Naive thymus-derived CD8-positive, alpha-beta T cell (primary cell): ENCODE measurements at regions not wholly inside any gene's neighbourhood (a gene's known extent, or its start where the extent isn't known, plus 50 kb on each side); places are given as distances from the start of the nearest gene placed in this dataset.

ENCODE experiments used
- ATAC-seq, 2 donors: fragments of 150-1000 bp; cut with Tn5 transposase in 1 of 2; sonication (Bioruptor Pico), chemical (Tn5 transposase) in 1 of 2; 1 replicate in 1 of 2; 2 replicates in 1 of 2; pipeline ENCODE4 v1.10.0; 2021; ENCODE audit warnings: mild to moderate bottlenecking in 2 of 2, moderate library complexity in 2 of 2
- POLR2A ChIA-PET: fragments of 350-600 bp; sonication (Branson Sonifier 250); formaldehyde crosslinking; loops from one replicate; lab custom pipeline; 2021; ENCODE audit warnings: antibody characterized with exemption; lab: Charles Lee
- DNase-seq, 10 donors: peaks; one replicate each; pipeline versions ENCODE4 v3.0.0 to v3.0.0-alpha.2; 2020 to 2022
- H3K27ac Mint-ChIP-seq, 10 donors: one replicate each; pipeline ENCODE4 v1.8.0; 2020 to 2022; ENCODE audit warnings: mild to moderate bottlenecking in 10 of 10, mixed read lengths in 10 of 10, moderate library complexity in 4 of 10, inconsistent platforms in 1 of 10
- H3K27me3 Mint-ChIP-seq, 5 donors: one replicate each; pipeline ENCODE4 v1.8.0; 2021 to 2022; ENCODE audit warnings: mixed read lengths in 5 of 5
- H3K36me3 Mint-ChIP-seq, 3 donors: one replicate each; pipeline ENCODE4 v1.8.0; 2020 to 2022; ENCODE audit warnings: mixed read lengths in 3 of 3, mild to moderate bottlenecking in 2 of 3, inconsistent platforms in 1 of 3
- H3K4me1 Mint-ChIP-seq, 4 donors: one replicate each; pipeline ENCODE4 v1.8.0; 2021 to 2022; ENCODE audit warnings: mixed read lengths in 4 of 4
- H3K4me3 Mint-ChIP-seq, 10 donors: one replicate each; pipeline ENCODE4 v1.8.0; 2020 to 2022; ENCODE audit warnings: mild to moderate bottlenecking in 10 of 10, mixed read lengths in 10 of 10, moderate library complexity in 6 of 10, inconsistent platforms in 1 of 10
- H3K9me3 Mint-ChIP-seq, 9 donors: one replicate each; pipeline ENCODE4 v1.8.0; 2020 to 2022; ENCODE audit warnings: mixed read lengths in 9 of 9, mild to moderate bottlenecking in 3 of 9, inconsistent platforms in 1 of 9, moderate library complexity in 1 of 9

DNA sequence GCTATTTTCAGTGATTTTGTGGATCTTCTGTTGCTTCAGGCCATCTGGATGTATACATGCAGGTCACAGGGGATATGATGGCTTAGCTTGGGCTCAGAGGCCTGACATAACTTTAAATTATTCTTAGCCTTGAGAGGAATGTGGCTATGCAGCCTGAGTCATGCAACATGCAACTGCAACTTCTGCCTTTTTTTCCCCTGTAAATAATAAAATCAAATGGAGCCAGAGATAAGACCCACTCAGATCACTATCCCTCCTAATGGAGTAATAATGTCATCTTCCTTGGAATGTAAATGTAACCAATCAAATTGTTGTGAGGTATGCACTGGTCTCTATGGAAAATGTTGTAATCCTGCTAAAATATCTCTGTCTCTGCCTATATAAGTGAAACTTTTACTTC lies 54.9 kb downstream of the MAGEB17 start:
- H3K4me3 Mint-ChIP-seq = no peak overlapping the region
- H3K9me3 Mint-ChIP-seq = peaks cover 0 to 42% (median 9%) of the 10 kb centered on the region in 9 donors
- POLR2A ChIA-PET = no interaction called here
- no peak for DNase-seq
- peaks cover 2 to 26% (median 3%) of the 10 kb centered on the region in 3 donors for H3K36me3 Mint-ChIP-seq
- no peaks in the 10 kb centered on the region for H3K4me1 Mint-ChIP-seq
- no peak overlapping the region for H3K27ac Mint-ChIP-seq
- H3K27me3 Mint-ChIP-seq = peaks cover 0 to 12% (median 0%) of the 10 kb centered on the region in 5 donors
- ATAC-seq = no peak

DNA sequence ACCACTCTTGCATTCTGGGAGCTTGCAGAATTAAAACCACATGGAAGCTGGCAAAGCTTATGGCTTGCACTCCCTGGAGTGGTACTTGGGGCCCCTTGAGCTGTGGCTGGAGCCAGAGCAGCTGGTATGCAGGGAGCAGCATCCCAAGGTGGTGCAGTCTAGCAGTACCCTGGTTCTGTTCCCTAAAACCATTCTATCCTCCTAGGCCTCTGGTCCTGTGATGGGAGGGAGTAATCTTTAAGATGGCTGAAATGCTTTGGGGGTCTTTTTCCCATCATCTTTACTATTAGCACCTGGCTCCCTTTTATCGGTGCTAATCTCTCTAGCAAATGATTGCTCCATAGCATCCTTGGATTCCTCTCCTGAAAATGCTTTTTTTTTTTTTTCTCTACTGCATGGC lies 56.1 kb downstream of the MAGEB17 start:
- Mint-ChIP-seq H3K4me1 (no peaks in the 10 kb centered on the region), H3K9me3 (peaks cover 0 to 42% (median 9%) of the 10 kb centered on the region in 9 donors), H3K27me3 (peaks cover 0 to 12% (median 0%) of the 10 kb centered on the region in 5 donors), H3K4me3 (no peak overlapping the region), H3K27ac (no peak overlapping the region), H3K36me3 (peaks cover 2 to 26% (median 3%) of the 10 kb centered on the region in 3 donors)
- ATAC-seq (no peak), DNase-seq (no peak)
- POLR2A ChIA-PET = no interaction called here

DNA sequence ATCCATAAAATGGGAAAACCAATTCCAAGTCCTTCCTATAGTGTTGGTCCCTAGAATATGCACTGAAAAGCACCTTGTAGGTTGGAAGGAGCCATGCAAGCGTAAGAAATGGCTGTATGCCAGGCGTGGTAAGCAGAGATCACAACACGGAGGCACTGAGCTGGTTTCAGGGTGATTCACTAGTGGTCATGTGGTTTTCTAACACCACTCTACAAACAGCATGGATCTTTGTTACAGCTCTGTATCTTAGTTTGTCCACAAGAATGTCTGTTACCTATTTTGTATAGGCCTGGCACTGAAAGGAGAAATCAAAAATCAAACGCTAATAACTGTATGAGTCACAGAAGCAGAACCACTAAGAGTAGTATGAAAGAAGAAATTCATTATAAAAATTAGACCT lies 71.9 kb downstream of the MAGEB17 start:
- DNase-seq (no peak), ATAC-seq (no peak)
- Mint-ChIP-seq H3K4me1 (no peaks in the 10 kb centered on the region), H3K36me3 (no peaks in the 10 kb centered on the region), H3K9me3 (peaks cover 0 to 5% (median 0%) of the 10 kb centered on the region in 9 donors), H3K27ac (no peak overlapping the region), H3K4me3 (no peak overlapping the region), H3K27me3 (peaks cover 0 to 19% (median 7%) of the 10 kb centered on the region in 5 donors)
- POLR2A ChIA-PET = no interaction called here

DNA sequence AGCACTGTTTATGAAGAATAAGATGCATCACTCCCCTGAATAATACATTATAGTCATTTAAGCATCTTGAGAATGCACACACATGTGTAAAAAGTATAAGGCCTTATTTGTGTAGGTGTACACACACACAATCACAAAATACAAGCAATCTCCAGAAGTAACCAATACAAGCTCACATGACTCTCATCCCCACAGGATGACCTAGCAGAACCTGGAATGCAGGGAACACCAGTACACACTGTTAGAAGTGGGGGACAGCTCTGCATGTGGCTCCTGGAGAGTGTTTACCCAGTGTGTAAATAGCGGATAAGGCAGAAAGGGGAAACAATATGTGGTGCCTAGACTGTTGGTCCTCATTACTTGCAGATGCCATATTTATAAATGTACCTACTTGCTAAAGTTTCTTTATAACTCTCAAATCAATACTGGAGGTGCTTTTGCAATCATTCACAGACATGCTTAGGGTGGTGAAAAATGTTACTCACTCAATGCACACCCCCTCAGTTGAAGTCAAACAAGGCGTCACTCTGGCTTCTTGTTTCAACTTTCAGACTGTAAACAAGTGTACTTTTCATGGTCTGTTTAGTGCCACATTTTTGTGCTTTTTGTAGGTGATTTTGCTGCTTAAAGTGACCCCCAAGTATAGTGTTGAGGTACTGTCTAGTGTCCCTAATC lies 73.1 kb downstream of the MAGEB17 start:
- no peak overlapping the region for H3K4me3 Mint-ChIP-seq
- H3K27ac Mint-ChIP-seq = no peak overlapping the region
- ATAC-seq = no peak
- no peak for DNase-seq
- H3K4me1 Mint-ChIP-seq = no peaks in the 10 kb centered on the region
- POLR2A ChIA-PET = no interaction called here
- H3K36me3 Mint-ChIP-seq = no peaks in the 10 kb centered on the region
- peaks cover 0 to 2% (median 0%) of the 10 kb centered on the region in 9 donors for H3K9me3 Mint-ChIP-seq
- peaks cover 0 to 19% (median 6%) of the 10 kb centered on the region in 5 donors for H3K27me3 Mint-ChIP-seq

DNA sequence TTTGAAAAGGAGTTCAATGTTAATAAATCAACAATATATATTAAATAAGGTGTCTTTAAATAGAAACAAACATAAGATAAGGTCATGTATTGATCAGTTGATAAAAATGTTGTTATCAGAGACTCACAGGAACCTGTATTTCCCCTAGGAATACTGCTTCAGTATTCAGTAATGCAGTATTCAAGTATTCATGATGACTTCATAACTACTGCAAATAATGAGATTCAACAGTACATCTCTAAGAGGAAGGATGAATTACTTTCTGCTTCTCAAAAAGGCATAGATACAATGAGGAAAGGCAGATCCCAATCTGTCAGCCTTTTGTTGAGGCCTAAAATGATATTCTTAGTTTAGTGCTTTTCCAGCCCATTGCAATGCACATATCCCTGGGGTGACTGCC lies 73.7 kb downstream of the MAGEB17 start:
- no peaks in the 10 kb centered on the region for H3K4me1 Mint-ChIP-seq
- peaks cover 0 to 3% (median 0%) of the 10 kb centered on the region in 9 donors for H3K9me3 Mint-ChIP-seq
- no peak overlapping the region for H3K4me3 Mint-ChIP-seq
- DNase-seq (no peak), ATAC-seq (no peak)
- POLR2A ChIA-PET = no interaction called here
- no peaks in the 10 kb centered on the region for H3K36me3 Mint-ChIP-seq
- H3K27me3 Mint-ChIP-seq = peaks cover 0 to 19% (median 5%) of the 10 kb centered on the region in 5 donors
- no peak overlapping the region for H3K27ac Mint-ChIP-seq

DNA sequence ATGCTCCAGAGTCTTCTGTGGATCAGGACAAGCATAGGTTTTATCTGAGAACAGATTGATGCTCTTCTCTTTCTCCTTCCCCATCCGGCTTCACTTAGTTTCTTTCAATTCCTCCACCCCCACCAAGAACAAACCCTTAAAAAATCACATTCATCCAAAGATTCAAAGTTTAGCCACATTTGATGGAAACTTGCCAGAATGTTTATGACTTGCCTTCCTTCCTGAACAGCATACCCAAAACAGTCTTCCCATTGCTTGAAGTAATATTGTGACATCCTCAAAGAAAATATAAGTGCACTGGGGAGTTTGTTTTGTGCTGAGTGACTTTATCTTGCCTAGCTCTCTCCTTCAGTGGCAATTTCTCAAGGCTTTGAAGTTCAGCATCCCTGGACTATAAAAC lies 83.0 kb downstream of the MAGEB17 start:
- Mint-ChIP-seq H3K9me3 (peaks cover 0 to 2% (median 0%) of the 10 kb centered on the region in 9 donors), H3K4me3 (no peak overlapping the region), H3K4me1 (no peaks in the 10 kb centered on the region), H3K27me3 (peaks cover 0 to 4% (median 0%) of the 10 kb centered on the region in 5 donors), H3K36me3 (no peaks in the 10 kb centered on the region), H3K27ac (no peak overlapping the region)
- ATAC-seq (no peak), DNase-seq (no peak)
- POLR2A ChIA-PET = no interaction called here

DNA sequence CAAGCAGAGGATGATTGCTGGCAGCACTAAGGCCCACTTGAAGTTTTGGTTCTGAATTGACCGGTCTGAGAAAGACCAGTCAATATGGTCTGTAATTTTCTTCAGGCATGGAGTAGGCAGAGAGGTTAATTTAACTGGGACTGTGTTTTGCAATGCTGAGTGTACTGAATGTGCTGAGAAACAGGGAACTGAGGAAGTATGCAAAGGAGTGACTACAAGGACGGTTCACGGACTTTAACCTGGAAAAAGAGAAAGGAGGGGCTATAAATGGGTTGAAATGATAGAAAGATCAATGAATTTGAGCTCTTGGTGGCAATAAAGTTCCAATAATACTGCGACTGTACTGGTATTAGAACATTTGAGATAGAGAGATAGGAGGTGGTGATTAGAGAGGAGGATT lies 84.5 kb downstream of the MAGEB17 start:
- POLR2A ChIA-PET = no interaction called here
- DNase-seq (no peak), ATAC-seq (no peak)
- no peaks in the 10 kb centered on the region for H3K4me1 Mint-ChIP-seq
- peaks cover 0 to 9% (median 0%) of the 10 kb centered on the region in 9 donors for H3K9me3 Mint-ChIP-seq
- no peak overlapping the region for H3K27ac Mint-ChIP-seq
- peaks cover 0 to 7% (median 0%) of the 10 kb centered on the region in 3 donors for H3K36me3 Mint-ChIP-seq
- H3K4me3 Mint-ChIP-seq = no peak overlapping the region
- peaks cover 0 to 7% (median 0%) of the 10 kb centered on the region in 5 donors for H3K27me3 Mint-ChIP-seq

DNA sequence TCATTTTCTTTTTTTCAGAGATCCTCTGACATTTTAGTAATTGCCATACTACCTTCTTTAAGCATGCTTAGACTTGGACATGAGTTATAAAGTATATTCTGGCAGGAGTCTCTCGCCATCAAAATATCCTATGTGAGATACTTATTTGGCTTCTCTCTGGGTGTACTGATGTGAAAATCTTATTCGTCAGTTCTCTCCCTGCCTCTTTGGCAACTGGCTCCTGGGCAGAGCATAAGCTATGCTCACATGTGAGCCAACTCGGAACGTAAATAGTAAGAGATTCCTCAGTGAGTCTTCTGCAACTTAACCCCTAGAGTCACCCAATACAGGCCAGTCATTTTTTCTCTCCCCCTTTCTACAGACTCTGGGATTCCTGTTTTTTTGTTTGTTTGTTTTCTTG lies 91.6 kb downstream of the MAGEB17 start:
- POLR2A ChIA-PET = no interaction called here
- DNase-seq (no peak), ATAC-seq (no peak)
- Mint-ChIP-seq H3K4me3 (no peak overlapping the region), H3K27me3 (peaks cover 1 to 21% (median 12%) of the 10 kb centered on the region in 5 donors), H3K4me1 (no peaks in the 10 kb centered on the region), H3K36me3 (peaks cover 0 to 12% (median 0%) of the 10 kb centered on the region in 3 donors), H3K27ac (no peak overlapping the region), H3K9me3 (peaks cover 0 to 12% (median 0%) of the 10 kb centered on the region in 9 donors)

DNA sequence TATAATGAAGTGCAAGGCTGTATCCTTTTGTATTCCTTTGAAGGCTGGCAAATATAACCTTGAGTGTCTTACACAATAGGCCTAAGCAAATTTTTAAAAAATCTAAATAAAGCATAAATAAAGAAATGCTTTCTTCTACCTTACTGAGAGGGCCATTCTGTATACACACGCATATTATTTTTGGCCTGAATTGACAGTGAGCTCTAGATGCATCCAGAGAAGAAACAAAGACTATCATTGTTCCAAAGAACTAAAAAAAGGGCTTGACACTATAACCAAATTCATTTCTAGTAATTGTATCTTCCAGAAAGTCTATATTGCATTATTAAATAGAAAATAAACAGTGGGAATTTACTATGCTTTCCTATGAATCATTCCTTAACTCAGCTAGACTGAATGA lies 100.2 kb downstream of the MAGEB17 start:
- no peaks in the 10 kb centered on the region for H3K4me1 Mint-ChIP-seq
- peaks cover 0 to 11% (median 0%) of the 10 kb centered on the region in 3 donors for H3K36me3 Mint-ChIP-seq
- peaks cover 0 to 1% (median 0%) of the 10 kb centered on the region in 5 donors for H3K27me3 Mint-ChIP-seq
- H3K9me3 Mint-ChIP-seq = peaks cover 0 to 16% (median 0%) of the 10 kb centered on the region in 9 donors
- POLR2A ChIA-PET = no interaction called here
- H3K4me3 Mint-ChIP-seq = no peak overlapping the region
- H3K27ac Mint-ChIP-seq = no peak overlapping the region
- no peak for DNase-seq
- no peak for ATAC-seq

DNA sequence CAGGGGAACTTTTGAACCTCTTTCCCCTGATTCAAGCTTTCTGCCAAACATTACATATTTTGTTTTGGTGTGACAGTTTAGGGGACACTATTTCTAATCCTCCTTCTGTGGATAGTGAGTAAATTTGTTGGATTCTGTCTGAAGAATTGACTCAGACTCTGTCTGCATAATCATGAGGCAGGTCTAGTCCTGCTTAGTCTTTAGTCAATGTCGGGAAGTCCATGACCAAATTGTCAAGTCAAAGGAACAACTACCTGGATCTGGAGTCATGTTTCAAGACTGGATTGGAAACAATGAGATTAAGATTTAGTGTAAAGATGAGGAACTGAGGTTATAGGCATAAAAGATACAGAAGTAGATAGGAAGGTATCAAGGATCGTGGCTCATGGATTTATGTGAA lies 100.9 kb downstream of the MAGEB17 start:
- POLR2A ChIA-PET = no interaction called here
- no peak for DNase-seq
- H3K9me3 Mint-ChIP-seq = peaks cover 0 to 16% (median 0%) of the 10 kb centered on the region in 9 donors
- no peaks in the 10 kb centered on the region for H3K27me3 Mint-ChIP-seq
- ATAC-seq = no peak
- H3K27ac Mint-ChIP-seq = no peak overlapping the region
- H3K4me1 Mint-ChIP-seq = no peaks in the 10 kb centered on the region
- no peak overlapping the region for H3K4me3 Mint-ChIP-seq
- H3K36me3 Mint-ChIP-seq = peaks cover 0 to 11% (median 0%) of the 10 kb centered on the region in 3 donors

DNA sequence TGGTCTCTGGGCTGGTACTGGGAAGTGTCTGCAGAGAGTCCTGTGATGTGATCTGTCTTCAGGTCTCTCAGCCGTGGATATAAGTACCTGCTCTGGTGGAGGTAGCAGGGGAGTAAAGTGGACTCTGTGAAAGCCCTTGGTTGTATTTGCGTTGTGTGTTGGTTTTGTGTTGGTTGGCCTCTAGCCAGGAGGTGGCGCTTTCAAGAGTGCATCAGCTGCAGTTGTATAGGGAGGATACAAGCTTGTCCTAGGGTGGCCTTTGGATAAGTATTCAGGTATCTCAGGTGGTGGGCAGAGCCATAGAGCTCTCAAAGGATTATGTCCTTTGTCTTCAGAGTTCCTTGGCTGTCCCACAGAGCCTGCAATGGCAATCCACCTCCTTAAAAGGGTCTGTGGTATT lies 111.6 kb downstream of the MAGEB17 start:
- Mint-ChIP-seq H3K4me3 (no peak overlapping the region), H3K4me1 (no peaks in the 10 kb centered on the region), H3K9me3 (peaks cover 0 to 9% (median 0%) of the 10 kb centered on the region in 9 donors), H3K27me3 (peaks cover 4 to 19% (median 5%) of the 10 kb centered on the region in 5 donors), H3K36me3 (no peaks in the 10 kb centered on the region), H3K27ac (no peak overlapping the region)
- ATAC-seq (no peak), DNase-seq (no peak)
- POLR2A ChIA-PET = no interaction called here

DNA sequence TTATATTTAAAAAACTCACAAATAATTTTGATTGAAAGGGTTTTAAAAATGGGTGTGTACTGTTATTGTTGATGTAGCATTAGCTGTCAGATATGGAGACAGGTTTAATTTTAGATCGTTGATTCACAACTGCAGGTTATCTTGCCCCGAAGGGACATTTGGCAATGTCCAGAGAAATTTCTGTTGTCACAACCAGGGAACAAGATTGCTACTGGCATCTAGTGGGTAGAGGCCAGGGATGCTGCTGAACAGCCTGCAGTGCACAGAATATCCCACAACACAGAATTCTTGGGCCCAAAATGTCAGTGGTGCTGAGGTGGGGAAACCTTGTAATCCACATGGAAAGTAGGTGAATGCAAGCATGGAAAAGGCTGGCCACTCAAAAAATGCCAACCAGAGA lies 114.9 kb downstream of the MAGEB17 start:
- Mint-ChIP-seq H3K27ac (no peak overlapping the region), H3K4me1 (no peaks in the 10 kb centered on the region), H3K9me3 (no peaks in the 10 kb centered on the region), H3K27me3 (peaks cover 3 to 19% (median 5%) of the 10 kb centered on the region in 5 donors), H3K36me3 (no peaks in the 10 kb centered on the region), H3K4me3 (no peak overlapping the region)
- ATAC-seq (no peak), DNase-seq (no peak)
- POLR2A ChIA-PET = no interaction called here

DNA sequence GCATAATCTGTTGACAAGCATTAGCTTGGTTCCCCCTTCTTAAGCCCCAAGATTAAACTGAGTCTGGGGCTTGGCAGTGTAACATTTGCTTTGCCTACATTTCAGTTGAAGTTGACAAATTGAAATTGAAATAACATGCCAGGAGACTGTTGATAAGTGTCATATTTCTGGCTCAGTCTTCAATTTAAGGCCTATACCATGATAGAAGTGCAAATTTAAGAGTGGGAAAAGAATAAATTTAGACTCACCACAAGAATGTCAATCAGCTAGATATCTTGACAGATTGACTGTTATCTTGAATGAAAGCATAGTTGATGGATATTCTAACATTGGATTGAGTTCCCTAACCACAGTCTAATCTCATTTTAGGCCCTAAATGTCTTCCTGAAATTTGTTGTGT lies 117.6 kb downstream of the MAGEB17 start:
- POLR2A ChIA-PET = no interaction called here
- peaks cover 0 to 8% (median under 1%) of the 10 kb centered on the region in 5 donors for H3K27me3 Mint-ChIP-seq
- no peak for ATAC-seq
- no peak overlapping the region for H3K4me3 Mint-ChIP-seq
- H3K9me3 Mint-ChIP-seq = no peaks in the 10 kb centered on the region
- no peak overlapping the region for H3K27ac Mint-ChIP-seq
- no peaks in the 10 kb centered on the region for H3K4me1 Mint-ChIP-seq
- DNase-seq = no peak
- H3K36me3 Mint-ChIP-seq = no peaks in the 10 kb centered on the region

DNA sequence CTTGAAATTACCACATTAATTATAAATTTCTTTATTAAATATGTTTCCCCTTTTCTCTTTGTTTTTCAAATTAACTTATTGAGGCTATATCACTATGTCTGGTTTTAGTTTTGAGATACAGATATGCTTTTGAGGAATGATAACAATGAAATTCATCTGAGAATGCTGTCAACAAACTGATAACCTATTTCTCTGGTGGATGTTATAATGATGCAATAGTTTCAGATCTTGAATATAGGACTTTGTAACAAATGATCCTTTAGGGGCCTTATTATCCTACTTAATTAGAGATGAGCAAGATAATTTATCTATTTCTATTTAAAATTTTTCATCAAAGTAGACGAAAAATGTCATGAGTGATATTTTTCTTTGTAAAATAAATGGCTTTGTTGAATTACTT lies 123.7 kb downstream of the MAGEB17 start:
- Mint-ChIP-seq H3K36me3 (peaks cover 0 to 10% (median 0%) of the 10 kb centered on the region in 3 donors), H3K9me3 (peaks cover 0 to 9% (median 0%) of the 10 kb centered on the region in 9 donors), H3K27me3 (peaks cover 0 to 11% (median 2%) of the 10 kb centered on the region in 5 donors), H3K4me3 (no peak overlapping the region), H3K27ac (no peak overlapping the region), H3K4me1 (no peaks in the 10 kb centered on the region)
- POLR2A ChIA-PET = no interaction called here
- no peak for DNase-seq
- no peak for ATAC-seq
